K562 (cell line): ENCODE measurements at regions not wholly inside any gene's neighbourhood (a gene's known extent, or its start where the extent isn't known, plus 50 kb on each side); places are given as distances from the start of the nearest gene placed in this dataset.

Experiments
- ATF7 ChIP-seq: fragments of 450-650 bp; IDR thresholded peaks from 2 replicates; pipeline ENCODE4 v1.7.1; 2014; ENCODE audit warnings: mild to moderate bottlenecking, moderate library complexity
- EHMT2 ChIP-seq: fragments of 450-650 bp; IDR thresholded peaks from 2 replicates; pipeline ENCODE4 v1.6.1; 2018; ENCODE audit warnings: antibody characterized with exemption
- FOXK2 ChIP-seq, 2 experiments: fragments of 450-650 bp; IDR thresholded peaks in 1 of 2; conservative IDR thresholded peaks in 1 of 2; 2 replicates each; pipeline ENCODE4 v1.6.1; 2016; ENCODE audit warnings: low read depth in 2 of 2, mild to moderate bottlenecking in 1 of 2
- JUND ChIP-seq, 2 experiments: IDR thresholded peaks; 2 replicates in 1 of 2; 3 replicates in 1 of 2; pipeline ENCODE4 v1.6.1; 2011; ENCODE audit warnings: borderline replicate concordance in 2 of 2, low read depth in 2 of 2, low read length in 2 of 2, improper control_type of control experiment in 1 of 2, missing biosample characterization in 1 of 2, missing genetic modification characterization in 1 of 2, missing genetic modification reagents in 1 of 2
- MEF2D ChIP-seq: conservative IDR thresholded peaks from 2 replicates; pipeline ENCODE4 v1.6.1; 2016; ENCODE audit warnings: low read depth, missing genetic modification characterization, missing compliant biosample characterization
- MEIS2 ChIP-seq: fragments of 450-650 bp; IDR thresholded peaks from 2 replicates; pipeline ENCODE4 v1.6.1; 2014; ENCODE audit warnings: mild to moderate bottlenecking; ENCODE audit not compliant: partially characterized antibody
- MIER1 ChIP-seq: fragments of 450-650 bp; IDR thresholded peaks from 2 replicates; pipeline ENCODE4 v1.6.1; 2016; ENCODE audit warnings: antibody characterized with exemption, mild to moderate bottlenecking, low read depth
- MTA3 ChIP-seq: fragments of 450-650 bp; formaldehyde crosslinking; IDR thresholded peaks from 2 replicates; pipeline ENCODE4 v1.6.1; 2017; ENCODE audit warnings: mild to moderate bottlenecking, borderline replicate concordance
- RHOXF2B ChIP-seq: fragments of 250-450 bp; sonication (Bioruptor Pico); conservative IDR thresholded peaks from 2 replicates; pipeline ENCODE4 v1.5.1; 2021
- SUPT5H ChIP-seq: fragments of 450-650 bp; IDR thresholded peaks from 2 replicates; pipeline ENCODE4 v1.6.1; 2016
- TFAM ChIP-seq: fragments of 250-450 bp; sonication (Bioruptor Pico); conservative IDR thresholded peaks from 2 replicates; pipeline ENCODE4 v1.5.0; 2021; ENCODE audit warnings: mild to moderate bottlenecking, moderate library complexity
- ZBTB7A ChIP-seq: IDR thresholded peaks from 2 replicates; pipeline ENCODE4 v1.6.1; 2011; ENCODE audit warnings: low read depth, mild to moderate bottlenecking, low read length, moderate library complexity, borderline replicate concordance; ENCODE audit not compliant: control insufficient read depth
- ZBTB8A ChIP-seq: fragments of 450-650 bp; IDR thresholded peaks from 2 replicates; pipeline ENCODE4 v1.6.1; 2018; ENCODE audit warnings: mild to moderate bottlenecking, moderate library complexity; ENCODE audit not compliant: partially characterized antibody
- ZNF644 ChIP-seq: fragments of 200-800 bp; sonication (Bioruptor generic); IDR thresholded peaks from 2 replicates; pipeline ENCODE4 v1.6.1; 2016; ENCODE audit warnings: low read depth, missing genetic modification characterization, missing compliant biosample characterization
- ZNF695 ChIP-seq: fragments of 450-650 bp; formaldehyde crosslinking; IDR thresholded peaks from 2 replicates; pipeline ENCODE4 v1.4.0; 2020; ENCODE audit warnings: mild to moderate bottlenecking, moderate library complexity
- ZNF79 ChIP-seq: fragments of 250-450 bp; sonication (Bioruptor Pico); IDR thresholded peaks from 2 replicates; pipeline ENCODE4 v1.4.0; 2020; ENCODE audit warnings: low read depth, mild to moderate bottlenecking, moderate library complexity
- TF ChIP-seq, protein P1 (sequence below): sonication (generic); formaldehyde crosslinking; IDR thresholded peaks from 2 replicates; pipeline ENCODE4 v1.8.0; 2022; ENCODE audit warnings: missing genetic modification reagents, mild to moderate bottlenecking, borderline replicate concordance
- TF ChIP-seq, protein P2 (sequence below): fragments of 450-650 bp; conservative IDR thresholded peaks from 2 replicates; pipeline ENCODE4 v1.6.1; 2016; ENCODE audit warnings: missing genetic modification characterization, low read depth, mild to moderate bottlenecking, control low read depth, missing compliant biosample characterization
- TF ChIP-seq, protein P3 (sequence below): sonication (generic); formaldehyde crosslinking; IDR thresholded peaks from 2 replicates; pipeline ENCODE4 v1.8.0; 2022; ENCODE audit warnings: mild to moderate bottlenecking, missing genetic modification reagents
- TF ChIP-seq, protein P4 (sequence below): IDR thresholded peaks from 3 replicates; pipeline ENCODE4 v1.6.1; 2011; ENCODE audit warnings: borderline replicate concordance, mild to moderate bottlenecking; ENCODE audit not compliant: insufficient read length, insufficient read depth

DNA sequence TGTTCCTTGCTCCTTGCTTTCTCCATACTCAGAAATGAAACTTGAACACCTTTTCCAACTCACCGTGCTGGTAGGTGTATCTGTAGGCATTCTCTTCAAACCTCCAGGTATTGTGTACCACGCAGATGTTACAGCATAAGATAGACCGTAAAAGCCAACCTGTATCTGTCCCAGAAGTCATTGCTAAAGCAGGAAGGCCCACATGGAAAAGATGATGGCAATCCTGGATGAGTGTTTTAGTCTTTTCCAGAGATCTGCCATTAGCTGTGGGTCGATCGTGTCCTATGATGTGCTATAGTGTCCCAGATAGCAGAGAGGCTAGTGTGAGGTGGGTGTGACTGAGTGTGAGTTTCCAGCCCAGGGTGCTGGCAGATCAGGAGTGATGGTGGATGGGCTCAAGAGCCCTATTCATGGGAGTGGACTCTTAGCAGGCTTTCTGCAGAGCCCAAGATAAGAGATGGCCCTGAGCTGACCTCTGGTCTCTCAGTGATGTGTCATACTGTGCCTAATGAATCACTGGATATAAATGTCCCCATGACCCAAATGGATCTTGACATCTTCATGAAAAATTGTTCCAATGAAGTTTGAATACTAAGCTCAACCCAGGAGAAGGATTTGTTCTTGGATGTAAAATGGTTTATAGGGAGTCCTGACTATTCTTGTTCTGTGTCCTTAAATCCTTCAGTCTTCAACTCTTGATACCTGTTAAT lies 69.1 kb upstream of the WDR1 start (continued):
- no peak for TF ChIP-seq ZBTB7A
- TF ChIP-seq, protein P1, sequence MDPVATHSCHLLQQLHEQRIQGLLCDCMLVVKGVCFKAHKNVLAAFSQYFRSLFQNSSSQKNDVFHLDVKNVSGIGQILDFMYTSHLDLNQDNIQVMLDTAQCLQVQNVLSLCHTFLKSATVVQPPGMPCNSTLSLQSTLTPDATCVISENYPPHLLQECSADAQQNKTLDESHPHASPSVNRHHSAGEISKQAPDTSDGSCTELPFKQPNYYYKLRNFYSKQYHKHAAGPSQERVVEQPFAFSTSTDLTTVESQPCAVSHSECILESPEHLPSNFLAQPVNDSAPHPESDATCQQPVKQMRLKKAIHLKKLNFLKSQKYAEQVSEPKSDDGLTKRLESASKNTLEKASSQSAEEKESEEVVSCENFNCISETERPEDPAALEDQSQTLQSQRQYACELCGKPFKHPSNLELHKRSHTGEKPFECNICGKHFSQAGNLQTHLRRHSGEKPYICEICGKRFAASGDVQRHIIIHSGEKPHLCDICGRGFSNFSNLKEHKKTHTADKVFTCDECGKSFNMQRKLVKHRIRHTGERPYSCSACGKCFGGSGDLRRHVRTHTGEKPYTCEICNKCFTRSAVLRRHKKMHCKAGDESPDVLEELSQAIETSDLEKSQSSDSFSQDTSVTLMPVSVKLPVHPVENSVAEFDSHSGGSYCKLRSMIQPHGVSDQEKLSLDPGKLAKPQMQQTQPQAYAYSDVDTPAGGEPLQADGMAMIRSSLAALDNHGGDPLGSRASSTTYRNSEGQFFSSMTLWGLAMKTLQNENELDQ (CRISPR knock-in tag), result no peak
- no peak for TF ChIP-seq MEF2D (tag)
- TF ChIP-seq ZBTB8A, result no peak
- no peak for TF ChIP-seq ZNF695 (CRISPR knock-in tag)
- TF ChIP-seq FOXK2 (conservative IDR thresholded peaks at IDR 0.05 in 1 of 2, IDR thresholded peaks at IDR 0.05 in 1 of 2; ENCODE audit: low read depth in 2 of 2), result no peak
- peak; percentile 73 for TF ChIP-seq MTA3
- TF ChIP-seq, protein P2, sequence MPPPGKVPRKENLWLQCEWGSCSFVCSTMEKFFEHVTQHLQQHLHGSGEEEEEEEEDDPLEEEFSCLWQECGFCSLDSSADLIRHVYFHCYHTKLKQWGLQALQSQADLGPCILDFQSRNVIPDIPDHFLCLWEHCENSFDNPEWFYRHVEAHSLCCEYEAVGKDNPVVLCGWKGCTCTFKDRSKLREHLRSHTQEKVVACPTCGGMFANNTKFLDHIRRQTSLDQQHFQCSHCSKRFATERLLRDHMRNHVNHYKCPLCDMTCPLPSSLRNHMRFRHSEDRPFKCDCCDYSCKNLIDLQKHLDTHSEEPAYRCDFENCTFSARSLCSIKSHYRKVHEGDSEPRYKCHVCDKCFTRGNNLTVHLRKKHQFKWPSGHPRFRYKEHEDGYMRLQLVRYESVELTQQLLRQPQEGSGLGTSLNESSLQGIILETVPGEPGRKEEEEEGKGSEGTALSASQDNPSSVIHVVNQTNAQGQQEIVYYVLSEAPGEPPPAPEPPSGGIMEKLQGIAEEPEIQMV (tag), result no peak
- peak; percentile 95 for TF ChIP-seq JUND (IDR thresholded peaks at IDR 0.05; ENCODE audit: borderline replicate concordance, low read depth, low read length)
- peak; percentile 93; the same call in 2 of the 3 replicates for TF ChIP-seq JUND (tag; IDR thresholded peaks at IDR 0.05; ENCODE audit: borderline replicate concordance, low read depth, low read length)
- TF ChIP-seq RHOXF2B (CRISPR knock-in tag), result no peak
- peak; percentile 51; the same call in 1 of the 2 replicates for TF ChIP-seq ZNF644 (tag)
- TF ChIP-seq EHMT2, result peak; percentile 76; the same call in 1 of the 2 replicates
- TF ChIP-seq SUPT5H, result peak; percentile 60
- TF ChIP-seq ZNF79 (CRISPR knock-in tag), result no peak; the same call in 1 of the 2 replicates
- TF ChIP-seq TFAM (CRISPR knock-in tag), result no peak
- TF ChIP-seq MEIS2, result peak; percentile 96
- TF ChIP-seq, protein P3, sequence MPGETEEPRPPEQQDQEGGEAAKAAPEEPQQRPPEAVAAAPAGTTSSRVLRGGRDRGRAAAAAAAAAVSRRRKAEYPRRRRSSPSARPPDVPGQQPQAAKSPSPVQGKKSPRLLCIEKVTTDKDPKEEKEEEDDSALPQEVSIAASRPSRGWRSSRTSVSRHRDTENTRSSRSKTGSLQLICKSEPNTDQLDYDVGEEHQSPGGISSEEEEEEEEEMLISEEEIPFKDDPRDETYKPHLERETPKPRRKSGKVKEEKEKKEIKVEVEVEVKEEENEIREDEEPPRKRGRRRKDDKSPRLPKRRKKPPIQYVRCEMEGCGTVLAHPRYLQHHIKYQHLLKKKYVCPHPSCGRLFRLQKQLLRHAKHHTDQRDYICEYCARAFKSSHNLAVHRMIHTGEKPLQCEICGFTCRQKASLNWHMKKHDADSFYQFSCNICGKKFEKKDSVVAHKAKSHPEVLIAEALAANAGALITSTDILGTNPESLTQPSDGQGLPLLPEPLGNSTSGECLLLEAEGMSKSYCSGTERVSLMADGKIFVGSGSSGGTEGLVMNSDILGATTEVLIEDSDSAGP (CRISPR knock-in tag), result no peak
- TF ChIP-seq MIER1, result no peak
- TF ChIP-seq, protein P4, sequence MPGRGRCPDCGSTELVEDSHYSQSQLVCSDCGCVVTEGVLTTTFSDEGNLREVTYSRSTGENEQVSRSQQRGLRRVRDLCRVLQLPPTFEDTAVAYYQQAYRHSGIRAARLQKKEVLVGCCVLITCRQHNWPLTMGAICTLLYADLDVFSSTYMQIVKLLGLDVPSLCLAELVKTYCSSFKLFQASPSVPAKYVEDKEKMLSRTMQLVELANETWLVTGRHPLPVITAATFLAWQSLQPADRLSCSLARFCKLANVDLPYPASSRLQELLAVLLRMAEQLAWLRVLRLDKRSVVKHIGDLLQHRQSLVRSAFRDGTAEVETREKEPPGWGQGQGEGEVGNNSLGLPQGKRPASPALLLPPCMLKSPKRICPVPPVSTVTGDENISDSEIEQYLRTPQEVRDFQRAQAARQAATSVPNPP, result no peak
- TF ChIP-seq ATF7, result peak; percentile 82
